HepG2 (cell line): ENCODE measurements at regions not wholly inside any gene's neighbourhood (a gene's known extent, or its start where the extent isn't known, plus 50 kb on each side); places are given as distances from the start of the nearest gene placed in this dataset.

ENCODE experiments used
- CEBPB ChIP-seq: IDR thresholded peaks from 2 replicates; pipeline ENCODE4 v1.6.1; 2011; ENCODE audit warnings: low read depth, low read length, improper control_type of control experiment, borderline replicate concordance
- FOSL2 ChIP-seq: sonication (generic); formaldehyde crosslinking; IDR thresholded peaks from 2 replicates; pipeline ENCODE4 v1.4.0; 2020; ENCODE audit warnings: missing genetic modification reagents
- FOXK1 ChIP-seq: sonication (generic); formaldehyde crosslinking; IDR thresholded peaks from 2 replicates; pipeline ENCODE4 v1.4.0; 2020; ENCODE audit warnings: low read depth, missing genetic modification reagents, borderline replicate concordance
- HOXA7 ChIP-seq: sonication (generic); formaldehyde crosslinking; IDR thresholded peaks from 2 replicates; pipeline ENCODE4 v1.8.1; 2022; ENCODE audit warnings: mild to moderate bottlenecking, missing genetic modification reagents, moderate library complexity
- SOX5 ChIP-seq: IDR thresholded peaks from 2 replicates; pipeline ENCODE4 v1.6.1; 2016; ENCODE audit warnings: borderline replicate concordance
- ZBTB44 ChIP-seq: sonication (generic); formaldehyde crosslinking; IDR thresholded peaks from 2 replicates; pipeline ENCODE4 v1.4.0; 2020; ENCODE audit warnings: missing genetic modification reagents
- ZNF251 ChIP-seq: sonication (generic); formaldehyde crosslinking; IDR thresholded peaks from 2 replicates; pipeline ENCODE4 v1.9.0; 2021; ENCODE audit warnings: mild to moderate bottlenecking, missing genetic modification reagents
- ZNF335 ChIP-seq: sonication (generic); formaldehyde crosslinking; IDR thresholded peaks from 2 replicates; pipeline ENCODE4 v1.4.0; 2020; ENCODE audit warnings: missing genetic modification reagents
- ZNF547 ChIP-seq: sonication (generic); formaldehyde crosslinking; IDR thresholded peaks from 2 replicates; pipeline ENCODE4 v1.5.1; 2020; ENCODE audit warnings: mild to moderate bottlenecking, missing genetic modification reagents
- ZNF646 ChIP-seq: sonication (generic); formaldehyde crosslinking; IDR thresholded peaks from 2 replicates; pipeline ENCODE4 v1.9.0; 2021; ENCODE audit warnings: mild to moderate bottlenecking, missing genetic modification reagents

GRCh38 chr6:3612341-3613041, 139.0 kb downstream of the PXDC1 start (continued):
- TF ChIP-seq ZNF646 (CRISPR knock-in tag): no peak
- no peak for TF ChIP-seq ZNF335
- TF ChIP-seq ZBTB44: no peak
- no peak for TF ChIP-seq ZNF251 (CRISPR knock-in tag)
- TF ChIP-seq SOX5: peak; percentile 38; the same call in 1 of the 2 replicates
- TF ChIP-seq ZNF547 (CRISPR knock-in tag): no peak
- TF ChIP-seq CEBPB: no peak
- no peak for TF ChIP-seq FOXK1
- no peak for TF ChIP-seq HOXA7 (CRISPR knock-in tag)
- peak; percentile 76 for TF ChIP-seq FOSL2 (CRISPR knock-in tag)
